AG04450 (cell line): ENCODE measurements at regions not wholly inside any gene's neighbourhood (a gene's known extent, or its start where the extent isn't known, plus 50 kb on each side); places are given as distances from the start of the nearest gene placed in this dataset.

ENCODE experiments used
- CTCF ChIA-PET: fragments of 300-600, 350-600 bp; formaldehyde crosslinking; extraction: SDS; loops from one replicate; lab custom pipeline; 2022; ENCODE audit warnings: antibody characterized with exemption, inconsistent platforms; lab: Charles Lee
- POLR2A ChIA-PET: fragments of 350-600 bp; formaldehyde crosslinking; extraction: SDS; loops from one replicate; lab custom pipeline; 2021; ENCODE audit warnings: antibody characterized with exemption, inconsistent platforms; lab: Yijun Ruan, JAX
- DNase-seq: peaks from one replicate; pipeline ENCODE4 v3.0.0-alpha.2; 2011; ENCODE audit warnings: low read depth, low spot score
- H3K27ac ChIP-seq: one replicate; pipeline ENCODE4 v1.5.1; 2012; ENCODE audit warnings: low read depth, low read length, control low read depth
- H3K27me3 ChIP-seq: one replicate; pipeline ENCODE4 v1.6.0; 2012; ENCODE audit warnings: low read length; ENCODE audit not compliant: control insufficient read depth, insufficient read depth
- H3K4me3 ChIP-seq: 2 replicates; pipeline ENCODE4 v1.5.1; 2011; ENCODE audit warnings: mild to moderate bottlenecking, low read depth, low read length, control low read depth
- H3K9me3 ChIP-seq: 2 replicates; pipeline ENCODE4 v1.5.1; 2012; ENCODE audit warnings: low read length; ENCODE audit not compliant: control insufficient read depth, insufficient read depth
- CTCF ChIP-seq: IDR thresholded peaks from 2 replicates; pipeline ENCODE4 v1.5.1; 2011; ENCODE audit warnings: low read depth, low read length, control low read depth, inconsistent platforms

- POLR2A ChIA-PET, result no interaction called here
- no peaks in the 10 kb centered on the region for H3K9me3 ChIP-seq
- H3K27me3 ChIP-seq, result no peaks in the 10 kb centered on the region
- CTCF ChIA-PET, result interaction anchor here (0.7 to 2.8 kb wide), 2 partner anchors 198 to 1925 kb away, joined by 4 to 23 read pairs; no protein-coding TSS in a partner anchor
- H3K4me3 ChIP-seq, result no peak overlapping the region
- TF ChIP-seq CTCF, result peak; percentile 38; the same call in 1 of the 2 replicates
- H3K27ac ChIP-seq, result no peak overlapping the region
- no peak for DNase-seq
Measured at GRCh38 chr15:37682304-37682703, 252.1 kb upstream of the TMCO5A start.

GRCh38 chr15:37691911-37692310, 242.5 kb upstream of the TMCO5A start:
- POLR2A ChIA-PET, result no interaction called here
- Histone ChIP-seq H3K27ac (no peak overlapping the region), H3K4me3 (no peak overlapping the region), H3K27me3 (no peaks in the 10 kb centered on the region), H3K9me3 (no peaks in the 10 kb centered on the region)
- no peak for TF ChIP-seq CTCF
- DNase-seq, result no peak
- CTCF ChIA-PET, result interaction anchor here (0.6 kb wide), 1 partner anchor 198 kb away, joined by 3 read pairs; no protein-coding TSS in a partner anchor

GRCh38 chr15:37693926-37694325, 240.5 kb upstream of the TMCO5A start:
- no peak for DNase-seq
- POLR2A ChIA-PET, result no interaction called here
- no peaks in the 10 kb centered on the region for H3K27me3 ChIP-seq
- no peak overlapping the region for H3K27ac ChIP-seq
- CTCF ChIA-PET, result no interaction called here
- H3K9me3 ChIP-seq, result no peaks in the 10 kb centered on the region
- no peak overlapping the region for H3K4me3 ChIP-seq
- TF ChIP-seq CTCF, result no peak

GRCh38 chr15:37695719-37696118, 238.7 kb upstream of the TMCO5A start:
- no peak for DNase-seq

GRCh38 chr15:37698679-37699078, 235.8 kb upstream of the TMCO5A start:
- no peaks in the 10 kb centered on the region for H3K9me3 ChIP-seq
- no peak for TF ChIP-seq CTCF
- DNase-seq, result no peak
- H3K4me3 ChIP-seq, result no peak overlapping the region
- CTCF ChIA-PET, result no interaction called here
- H3K27me3 ChIP-seq, result no peaks in the 10 kb centered on the region
- POLR2A ChIA-PET, result no interaction called here
- no peak overlapping the region for H3K27ac ChIP-seq

More at GRCh38 chr15:37695719-37696118, 238.7 kb upstream of the TMCO5A start:
- no peaks in the 10 kb centered on the region for H3K9me3 ChIP-seq
- ChIA-PET POLR2A (no interaction called here), CTCF (no interaction called here)
- no peak overlapping the region for H3K27ac ChIP-seq
- no peaks in the 10 kb centered on the region for H3K27me3 ChIP-seq
- no peak for TF ChIP-seq CTCF
- H3K4me3 ChIP-seq, result no peak overlapping the region
